ENCODE measurements at regions not wholly inside any gene's neighbourhood (a gene's known extent, or its start where the extent isn't known, plus 50 kb on each side); places are given as distances from the start of the nearest gene placed in this dataset.

- TF ChIP-seq GATA3 (IDR thresholded peaks at IDR 0.05; ENCODE audit: low read depth, low read length) (no peak), GATA2 (IDR thresholded peaks at IDR 0.05; ENCODE audit: low read depth, low read length) (no peak)
Measured at GRCh38 chr15:35151782-35152181, 66.7 kb upstream of the NANOGP8 start.

All from SH-SY5Y (cell line).